ENCODE measurements at regions not wholly inside any gene's neighbourhood (a gene's known extent, or its start where the extent isn't known, plus 50 kb on each side); places are given as distances from the start of the nearest gene placed in this dataset.

DNA sequence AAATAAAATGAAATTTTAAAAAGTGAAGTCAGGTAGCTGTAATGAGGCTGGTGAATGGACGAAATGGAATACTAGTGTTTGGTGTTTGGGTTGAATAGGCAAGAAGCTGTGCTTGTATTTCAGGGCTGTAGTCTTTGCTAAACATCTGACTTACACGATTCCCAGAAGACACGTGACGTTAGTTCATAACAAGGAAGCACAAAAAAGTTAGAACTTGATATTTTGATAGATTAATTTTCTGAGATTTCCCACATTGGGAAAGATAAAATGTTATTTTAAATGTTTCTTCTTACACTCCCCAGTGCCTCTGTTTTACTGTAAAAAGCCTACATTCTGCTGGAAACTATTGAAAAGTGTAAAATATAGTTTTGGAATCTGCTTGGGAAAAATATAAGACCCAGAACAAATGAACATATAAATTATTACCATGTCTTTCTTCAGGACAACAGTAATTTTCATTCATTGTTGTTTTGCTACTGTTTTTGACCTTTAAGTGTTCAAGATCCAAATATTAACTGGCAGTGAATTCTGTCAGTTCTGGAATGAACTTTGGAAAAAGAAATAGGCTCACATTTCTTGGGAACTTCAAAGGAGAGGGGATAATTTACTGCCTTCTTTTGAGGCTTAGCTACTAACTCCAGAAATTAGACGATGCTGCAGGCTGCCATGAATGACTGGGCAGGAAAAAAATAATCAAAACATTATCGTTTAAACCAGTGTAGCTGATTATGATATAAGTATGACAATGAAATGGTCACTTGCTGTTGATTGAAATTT lies 241.3 kb downstream of the SLITRK6 start:
- H2AFZ ChIP-seq (ENCODE audit: control insufficient read depth, low read depth, low read length): no peak overlapping the region
- ChIA-PET CTCF (no interaction called here), RAD21 (ENCODE audit: unreplicated experiment) (interaction anchor here (0.7 kb wide), 1 partner anchor 13 kb away, joined by 3 read pairs; no protein-coding TSS in a partner anchor), SMC1A (ENCODE audit: uncharacterized antibody, unreplicated experiment) (interaction anchor here (0.5 to 1.8 kb wide), 3 partner anchors 17 to 193 kb away, joined by 3 to 5 read pairs (median 4); no protein-coding TSS in a partner anchor), POLR2A (no interaction called here)
- no peaks in the 10 kb centered on the region for H3K9me3 ChIP-seq (replicated peaks; ENCODE audit: control insufficient read depth, insufficient read depth, low read length)
- TF ChIP-seq BACH1 (IDR thresholded peaks at IDR 0.05; ENCODE audit: borderline replicate concordance): no peak
- no peak for TF ChIP-seq MEF2B (IDR thresholded peaks at IDR 0.05; ENCODE audit: partially characterized antibody, poor library complexity, severe bottlenecking)
- TF ChIP-seq, protein P1, sequence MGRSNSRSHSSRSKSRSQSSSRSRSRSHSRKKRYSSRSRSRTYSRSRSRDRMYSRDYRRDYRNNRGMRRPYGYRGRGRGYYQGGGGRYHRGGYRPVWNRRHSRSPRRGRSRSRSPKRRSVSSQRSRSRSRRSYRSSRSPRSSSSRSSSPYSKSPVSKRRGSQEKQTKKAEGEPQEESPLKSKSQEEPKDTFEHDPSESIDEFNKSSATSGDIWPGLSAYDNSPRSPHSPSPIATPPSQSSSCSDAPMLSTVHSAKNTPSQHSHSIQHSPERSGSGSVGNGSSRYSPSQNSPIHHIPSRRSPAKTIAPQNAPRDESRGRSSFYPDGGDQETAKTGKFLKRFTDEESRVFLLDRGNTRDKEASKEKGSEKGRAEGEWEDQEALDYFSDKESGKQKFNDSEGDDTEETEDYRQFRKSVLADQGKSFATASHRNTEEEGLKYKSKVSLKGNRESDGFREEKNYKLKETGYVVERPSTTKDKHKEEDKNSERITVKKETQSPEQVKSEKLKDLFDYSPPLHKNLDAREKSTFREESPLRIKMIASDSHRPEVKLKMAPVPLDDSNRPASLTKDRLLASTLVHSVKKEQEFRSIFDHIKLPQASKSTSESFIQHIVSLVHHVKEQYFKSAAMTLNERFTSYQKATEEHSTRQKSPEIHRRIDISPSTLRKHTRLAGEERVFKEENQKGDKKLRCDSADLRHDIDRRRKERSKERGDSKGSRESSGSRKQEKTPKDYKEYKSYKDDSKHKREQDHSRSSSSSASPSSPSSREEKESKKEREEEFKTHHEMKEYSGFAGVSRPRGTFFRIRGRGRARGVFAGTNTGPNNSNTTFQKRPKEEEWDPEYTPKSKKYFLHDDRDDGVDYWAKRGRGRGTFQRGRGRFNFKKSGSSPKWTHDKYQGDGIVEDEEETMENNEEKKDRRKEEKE (IDR thresholded peaks at IDR 0.05): no peak
- TF ChIP-seq, protein P2, sequence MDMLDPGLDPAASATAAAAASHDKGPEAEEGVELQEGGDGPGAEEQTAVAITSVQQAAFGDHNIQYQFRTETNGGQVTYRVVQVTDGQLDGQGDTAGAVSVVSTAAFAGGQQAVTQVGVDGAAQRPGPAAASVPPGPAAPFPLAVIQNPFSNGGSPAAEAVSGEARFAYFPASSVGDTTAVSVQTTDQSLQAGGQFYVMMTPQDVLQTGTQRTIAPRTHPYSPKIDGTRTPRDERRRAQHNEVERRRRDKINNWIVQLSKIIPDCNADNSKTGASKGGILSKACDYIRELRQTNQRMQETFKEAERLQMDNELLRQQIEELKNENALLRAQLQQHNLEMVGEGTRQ (IDR thresholded peaks at IDR 0.05; ENCODE audit: borderline replicate concordance, low read depth, low read length): no peak
- TF ChIP-seq, protein P3, sequence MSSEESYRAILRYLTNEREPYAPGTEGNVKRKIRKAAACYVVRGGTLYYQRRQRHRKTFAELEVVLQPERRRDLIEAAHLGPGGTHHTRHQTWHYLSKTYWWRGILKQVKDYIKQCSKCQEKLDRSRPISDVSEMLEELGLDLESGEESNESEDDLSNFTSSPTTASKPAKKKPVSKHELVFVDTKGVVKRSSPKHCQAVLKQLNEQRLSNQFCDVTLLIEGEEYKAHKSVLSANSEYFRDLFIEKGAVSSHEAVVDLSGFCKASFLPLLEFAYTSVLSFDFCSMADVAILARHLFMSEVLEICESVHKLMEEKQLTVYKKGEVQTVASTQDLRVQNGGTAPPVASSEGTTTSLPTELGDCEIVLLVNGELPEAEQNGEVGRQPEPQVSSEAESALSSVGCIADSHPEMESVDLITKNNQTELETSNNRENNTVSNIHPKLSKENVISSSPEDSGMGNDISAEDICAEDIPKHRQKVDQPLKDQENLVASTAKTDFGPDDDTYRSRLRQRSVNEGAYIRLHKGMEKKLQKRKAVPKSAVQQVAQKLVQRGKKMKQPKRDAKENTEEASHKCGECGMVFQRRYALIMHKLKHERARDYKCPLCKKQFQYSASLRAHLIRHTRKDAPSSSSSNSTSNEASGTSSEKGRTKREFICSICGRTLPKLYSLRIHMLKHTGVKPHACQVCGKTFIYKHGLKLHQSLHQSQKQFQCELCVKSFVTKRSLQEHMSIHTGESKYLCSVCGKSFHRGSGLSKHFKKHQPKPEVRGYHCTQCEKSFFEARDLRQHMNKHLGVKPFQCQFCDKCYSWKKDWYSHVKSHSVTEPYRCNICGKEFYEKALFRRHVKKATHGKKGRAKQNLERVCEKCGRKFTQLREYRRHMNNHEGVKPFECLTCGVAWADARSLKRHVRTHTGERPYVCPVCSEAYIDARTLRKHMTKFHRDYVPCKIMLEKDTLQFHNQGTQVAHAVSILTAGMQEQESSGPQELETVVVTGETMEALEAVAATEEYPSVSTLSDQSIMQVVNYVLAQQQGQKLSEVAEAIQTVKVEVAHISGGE (CRISPR knock-in tag; IDR thresholded peaks at IDR 0.05): no peak
- no peak for TF ChIP-seq MYB (IDR thresholded peaks at IDR 0.05; ENCODE audit: borderline replicate concordance, low read depth, low read length)
- no peak for TF ChIP-seq SRF (IDR thresholded peaks at IDR 0.05; ENCODE audit: low read depth in 2 of 2, low read length in 2 of 2)
- no peak for TF ChIP-seq SIN3A (IDR thresholded peaks at IDR 0.05; ENCODE audit: low read depth, low read length)
- no peak for TF ChIP-seq YBX1 (IDR thresholded peaks at IDR 0.05)
- no peak for TF ChIP-seq ASH2L (IDR thresholded peaks at IDR 0.05; ENCODE audit: borderline replicate concordance, low read depth)
- no peak for TF ChIP-seq IKZF1 (conservative IDR thresholded peaks at IDR 0.05)
- TF ChIP-seq POU2F2 (IDR thresholded peaks at IDR 0.05; ENCODE audit: borderline replicate concordance, low read depth, low read length): no peak
- no peaks in the 10 kb centered on the region for H4K20me1 ChIP-seq (ENCODE audit: control insufficient read depth, insufficient read depth)
- no peak overlapping the region for H3K9ac ChIP-seq (ENCODE audit: control insufficient read depth, insufficient read depth, low read length)
- WGBS (ENCODE audit: insufficient coverage, insufficient replicate concordance, low lambda C conversion rate, missing lambda C conversion rate): 2% methylated on average over 6 of the region's 6 CpGs
- no peak for DNase-seq (ENCODE audit: low read depth, low spot score)
- in situ Hi-C loops (cut with MboI): no loop called here
- H3K36me3 ChIP-seq (ENCODE audit: control insufficient read depth in 2 of 2, insufficient read depth in 2 of 2, low read length in 1 of 2): no peaks in the 10 kb centered on the region
- H3K4me2 ChIP-seq (ENCODE audit: control insufficient read depth, insufficient read depth): no peak overlapping the region
- BruUV-seq (replicated peaks): no TSS peak
- H3K4me3 ChIP-seq: no peak overlapping the region
- ATAC-seq: no peak
- no peak overlapping the region for H3K27ac ChIP-seq (ENCODE audit: control insufficient read depth, insufficient read depth)
- FAIRE-seq: no peak
- intact Hi-C loops (cut with micrococcal nuclease; ENCODE audit: unreplicated experiment): no loop called here
- no peaks in the 10 kb centered on the region for H3K79me2 ChIP-seq (ENCODE audit: control insufficient read depth, insufficient read depth, low read length)
- no peaks in the 10 kb centered on the region for H3K27me3 ChIP-seq (replicated peaks in 1 of 2; ENCODE audit: control insufficient read depth in 2 of 2, insufficient read depth in 2 of 2, low read length in 1 of 2)
- H3K4me1 ChIP-seq (ENCODE audit: control insufficient read depth, insufficient read depth, low read length): no peaks in the 10 kb centered on the region
